ENCODE measurements at regions not wholly inside any gene's neighbourhood (a gene's known extent, or its start where the extent isn't known, plus 50 kb on each side); places are given as distances from the start of the nearest gene placed in this dataset.
"Not testable (repeated sequence)": the region's sequence is repeated elsewhere in the genome, so short reads cannot be mapped to it uniquely, and the experiment has no call there.

- DNase-seq: no peak
Measured at GRCh38 chr10:31125789-31126188, 94.1 kb upstream of the ZNF438 start.

- DNase-seq: no peak
Measured at GRCh38 chr10:31126593-31126992, 94.9 kb upstream of the ZNF438 start.

DNA sequence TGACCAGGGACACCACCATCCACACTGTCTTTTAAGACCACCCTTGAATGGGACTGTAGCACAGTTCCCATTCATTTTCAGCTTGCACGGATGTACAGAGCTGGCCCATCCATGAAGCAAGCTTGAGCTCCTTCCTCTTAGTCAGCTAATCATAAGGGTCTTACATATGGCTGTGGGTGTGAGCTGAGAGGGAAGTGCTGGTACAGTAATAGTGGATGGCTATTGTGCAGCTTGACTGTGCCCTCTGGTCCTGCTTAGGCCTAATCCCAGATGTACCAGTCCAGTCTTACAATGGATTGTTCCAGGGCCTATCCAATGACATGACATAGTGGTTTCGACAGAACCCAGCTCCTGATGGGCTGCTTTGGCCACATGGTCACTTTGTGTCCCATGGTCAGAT, 96.9 kb upstream of the ZNF438 start:
- no peak for DNase-seq

DNA sequence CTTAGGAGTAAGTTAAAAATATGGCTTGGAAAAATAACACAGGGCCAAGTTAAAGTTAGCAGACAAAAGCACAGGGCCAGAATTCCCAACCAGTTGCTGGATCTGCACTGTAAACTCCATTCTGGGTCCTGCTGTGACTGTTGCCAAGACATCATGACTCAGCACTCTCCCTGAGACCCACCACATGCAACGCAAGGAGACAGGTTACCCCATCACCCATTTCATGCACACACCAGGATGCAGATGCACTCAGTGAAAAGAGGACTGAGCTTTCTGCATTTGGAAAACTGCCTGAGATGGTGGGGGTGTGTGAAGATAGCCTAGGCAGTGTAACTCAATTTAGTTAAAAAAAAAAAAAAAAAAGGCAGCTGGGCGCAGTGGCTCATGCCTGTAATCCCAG, 97.6 kb upstream of the ZNF438 start:
- no peak for DNase-seq

DNA sequence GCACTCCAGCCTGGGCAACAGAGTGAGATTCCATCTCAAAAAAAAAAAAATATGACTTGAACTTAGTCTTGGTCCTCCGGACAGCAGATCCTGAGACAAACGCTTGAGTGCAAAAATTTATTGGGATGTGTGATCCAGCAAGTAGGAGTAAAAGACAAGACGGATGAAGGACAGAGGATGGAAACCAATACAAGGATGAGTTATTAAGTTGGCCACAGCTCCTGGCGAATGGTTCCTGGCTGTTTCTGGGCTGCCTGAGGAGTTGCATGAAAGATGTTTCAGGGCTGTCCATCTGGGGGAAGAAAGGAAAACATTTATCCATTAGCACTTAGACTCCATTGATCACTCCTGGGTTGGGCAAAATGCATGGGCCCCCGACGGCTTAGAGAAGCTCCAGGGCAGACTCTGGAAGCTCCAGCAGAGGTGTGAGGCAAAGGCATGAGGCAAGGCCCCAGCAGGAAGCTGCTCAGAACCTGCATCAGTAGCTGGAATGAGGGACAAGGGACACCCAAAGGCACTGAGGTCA, 98.3 kb upstream of the ZNF438 start:
- DNase-seq: no peak

- DNase-seq: no peak
Measured at GRCh38 chr10:31130406-31130805, 98.7 kb upstream of the ZNF438 start.

DNA sequence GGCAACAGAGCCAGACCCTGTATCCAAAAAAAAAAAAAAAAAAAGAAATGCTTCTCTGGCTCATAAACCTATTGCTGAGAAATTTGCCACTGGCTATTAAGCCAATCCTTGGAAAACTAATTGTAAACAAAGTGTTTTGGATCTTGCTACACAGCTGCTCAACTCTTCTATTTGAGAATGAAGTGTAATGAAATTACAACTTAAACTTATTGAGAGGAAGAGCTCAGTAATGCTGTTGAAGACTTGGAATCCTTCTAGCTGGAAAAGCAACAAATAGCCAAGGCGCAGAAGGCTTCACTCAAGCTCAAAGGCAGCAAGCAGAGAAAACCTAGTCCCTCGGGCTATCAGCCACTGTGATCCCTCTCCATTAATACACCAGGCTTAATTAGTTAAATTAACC, 99.6 kb upstream of the ZNF438 start:
- DNase-seq: no peak

DNA sequence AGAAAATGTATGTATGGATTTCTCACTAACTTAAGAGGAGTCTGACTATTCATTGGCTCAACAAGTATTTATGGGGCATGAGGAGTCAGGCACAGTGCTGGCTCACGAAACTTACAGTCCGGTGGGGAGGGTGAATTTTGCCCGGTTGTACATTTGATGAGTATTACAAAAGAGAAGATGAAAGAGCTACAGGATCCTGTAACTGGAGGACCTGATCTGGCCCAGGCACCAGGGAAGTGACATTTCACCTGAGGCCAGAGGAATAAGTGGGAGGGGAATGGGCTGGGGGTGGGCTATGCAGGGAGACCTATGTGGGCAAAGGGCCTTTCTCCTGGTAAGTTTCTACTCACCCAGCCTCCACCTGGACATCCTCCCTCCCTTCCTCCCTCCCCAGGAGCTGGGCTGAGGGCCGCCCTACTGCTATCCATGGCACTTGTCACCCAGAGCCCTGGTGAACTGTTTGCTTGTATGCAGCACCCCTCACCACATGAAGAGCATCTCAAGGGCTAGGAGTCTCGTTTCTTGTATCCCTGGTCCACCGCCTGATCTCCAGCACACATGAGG, 101.1 kb upstream of the ZNF438 start:
- no peak for DNase-seq

DNA sequence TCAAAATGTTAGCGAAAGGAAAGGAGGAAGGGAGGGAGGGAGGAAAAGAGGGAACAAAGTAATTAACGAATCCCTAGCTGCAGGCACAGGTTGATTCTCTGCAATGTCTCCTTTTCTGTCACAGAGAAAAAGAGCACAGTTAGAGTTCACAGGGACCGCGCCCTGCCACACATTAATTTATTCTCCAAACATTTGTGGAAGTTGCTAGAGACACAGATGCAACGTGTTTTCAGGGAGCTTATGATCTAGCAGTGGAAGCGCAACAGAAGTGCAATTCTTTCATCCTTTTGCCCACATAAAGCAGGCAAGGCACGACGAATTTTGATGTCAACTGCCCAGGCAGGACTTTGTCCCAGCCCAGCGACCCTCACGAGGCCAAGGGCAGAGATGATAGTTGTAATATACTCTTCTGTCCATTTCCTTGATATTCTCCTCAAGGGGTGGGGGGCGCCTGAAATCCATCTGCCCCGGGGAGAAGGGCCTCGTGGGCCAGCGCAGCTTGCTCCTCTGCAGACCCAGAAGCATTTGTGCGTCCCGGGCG, 101.7 kb upstream of the ZNF438 start:
- no peak for DNase-seq

DNA sequence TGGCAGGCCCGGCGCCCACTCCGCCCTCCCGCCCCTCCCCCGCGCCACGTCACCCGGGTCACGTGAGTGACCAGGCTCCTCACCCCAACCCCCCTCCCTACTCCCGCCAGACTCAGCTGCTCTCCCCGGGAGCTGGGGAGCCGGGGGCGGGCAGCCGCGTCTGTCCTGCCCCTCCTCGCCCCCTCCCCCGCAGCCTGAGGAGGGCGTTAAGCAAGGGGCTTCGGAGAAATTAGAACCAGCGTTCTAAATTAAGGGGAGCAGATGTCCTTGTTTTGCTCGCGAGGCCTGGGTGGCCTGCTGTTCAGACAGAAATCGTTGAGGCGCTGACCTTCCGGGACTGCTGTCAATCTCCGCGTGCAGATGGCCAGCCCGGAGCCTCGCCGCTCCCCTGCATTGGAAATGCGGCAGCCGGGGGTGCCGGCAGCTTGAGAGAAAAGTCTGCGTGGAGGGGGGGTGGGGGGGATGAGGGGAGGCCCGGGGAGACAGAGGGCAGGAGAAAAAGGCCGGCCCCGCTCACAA, 102.2 kb upstream of the ZNF438 start:
- peak; percentile 49 for DNase-seq

GRCh38 chr10:31134311-31134952, 102.8 kb upstream of the ZNF438 start:
- no peak for DNase-seq

- DNase-seq: no peak
Measured at GRCh38 chr10:31135171-31135570, 103.5 kb upstream of the ZNF438 start.

- not testable (repeated sequence) for DNase-seq
Measured at GRCh38 chr10:31135791-31136190, 104.1 kb upstream of the ZNF438 start.

GRCh38 chr10:31136386-31136785, 104.7 kb upstream of the ZNF438 start:
- no peak for DNase-seq

GRCh38 chr10:31136930-31137885, 105.5 kb upstream of the ZNF438 start:
- no peak for DNase-seq

GRCh38 chr10:31138026-31138553, 106.4 kb upstream of the ZNF438 start:
- DNase-seq: no peak

DNA sequence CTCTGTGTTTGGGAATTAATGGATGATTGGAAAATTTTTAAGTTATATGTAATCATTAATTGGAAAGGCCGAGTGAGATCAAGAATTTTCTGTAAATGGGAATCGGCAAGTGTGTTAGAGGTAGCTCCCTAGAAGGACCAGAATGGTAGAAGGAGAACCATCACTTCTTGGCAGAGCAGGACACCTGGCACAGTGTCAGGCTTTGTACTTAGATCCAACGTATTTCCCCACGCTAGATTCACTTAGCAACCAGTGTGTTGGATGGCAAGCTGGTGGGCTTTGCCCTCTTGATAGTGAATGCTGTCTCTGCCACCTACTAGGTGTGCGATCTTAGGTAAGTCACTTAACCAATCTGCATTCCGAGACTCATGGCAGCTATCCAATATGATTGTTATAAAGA, 107.8 kb upstream of the ZNF438 start:
- no peak for DNase-seq

DNA sequence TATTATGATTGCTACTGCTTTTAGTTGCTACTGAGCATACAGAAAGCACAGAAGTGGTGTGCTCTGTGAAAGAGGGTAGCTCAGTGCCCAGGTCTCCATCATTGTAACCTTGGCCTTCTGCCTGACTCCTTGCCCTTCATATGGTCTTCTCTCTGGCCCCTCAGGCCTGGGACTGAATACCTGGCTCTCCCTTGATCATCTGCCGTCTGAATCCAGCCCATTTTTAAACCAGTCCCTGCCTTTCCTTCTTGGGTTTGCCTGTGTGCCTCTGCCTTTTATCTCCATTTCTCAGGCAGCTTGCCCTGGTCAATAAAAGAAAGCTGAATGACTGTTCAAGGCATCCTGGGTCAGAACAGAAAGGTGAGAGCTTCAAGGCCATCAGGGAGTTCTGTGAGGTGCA, 109.1 kb upstream of the ZNF438 start:
- DNase-seq: no peak

GRCh38 chr10:31142026-31142425, 110.4 kb upstream of the ZNF438 start:
- no peak for DNase-seq

DNA sequence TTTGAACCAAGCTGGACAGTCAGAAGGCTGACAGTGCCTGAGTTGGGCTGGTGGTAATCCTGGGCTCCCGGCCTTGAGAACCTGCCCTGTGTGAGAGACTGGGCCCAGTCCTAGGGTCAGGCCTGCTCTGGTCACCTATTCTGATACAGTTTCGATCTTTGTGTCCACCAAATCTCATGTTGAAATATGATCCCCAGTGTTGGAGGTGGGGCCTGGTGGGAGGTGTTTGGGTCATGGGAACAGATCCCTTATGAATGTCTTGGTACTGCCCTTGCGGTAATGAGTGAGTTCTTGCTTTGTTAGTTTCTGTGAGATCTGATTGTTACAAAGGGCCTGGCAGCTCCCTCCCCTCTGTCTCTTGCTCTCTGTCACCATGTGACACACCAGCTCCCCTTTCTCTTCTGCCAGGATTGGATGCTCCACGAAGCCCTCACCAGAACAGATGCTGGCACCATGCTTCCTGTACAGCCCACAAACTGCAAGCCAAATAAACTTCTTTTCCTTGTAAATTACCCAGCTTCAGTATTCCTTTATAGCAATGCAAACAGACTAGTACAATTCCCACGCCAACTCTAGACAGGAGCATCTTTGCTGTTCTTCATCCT, 111.8 kb upstream of the ZNF438 start:
- DNase-seq: no peak

DNA sequence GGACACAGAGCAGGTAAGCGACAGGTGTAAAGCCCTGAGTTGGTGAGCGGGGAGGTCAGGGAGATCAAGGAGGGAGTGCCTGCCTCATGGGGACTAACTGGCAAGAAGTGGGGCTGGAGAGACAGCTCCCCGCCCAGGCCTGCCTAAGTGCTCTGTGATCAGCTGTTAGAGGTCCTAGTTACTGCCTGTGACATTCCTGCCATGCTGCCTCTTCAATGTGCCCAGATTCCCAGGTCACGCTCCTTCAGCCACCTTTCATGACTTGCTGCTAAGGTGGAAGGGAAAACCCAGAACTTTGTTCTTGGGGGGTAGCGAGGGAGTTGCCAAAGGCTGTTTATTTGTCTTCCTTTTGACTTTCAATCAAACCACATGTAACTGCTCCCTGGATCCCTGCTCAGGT, 114.3 kb upstream of the ZNF438 start:
- no peak for DNase-seq

DNA sequence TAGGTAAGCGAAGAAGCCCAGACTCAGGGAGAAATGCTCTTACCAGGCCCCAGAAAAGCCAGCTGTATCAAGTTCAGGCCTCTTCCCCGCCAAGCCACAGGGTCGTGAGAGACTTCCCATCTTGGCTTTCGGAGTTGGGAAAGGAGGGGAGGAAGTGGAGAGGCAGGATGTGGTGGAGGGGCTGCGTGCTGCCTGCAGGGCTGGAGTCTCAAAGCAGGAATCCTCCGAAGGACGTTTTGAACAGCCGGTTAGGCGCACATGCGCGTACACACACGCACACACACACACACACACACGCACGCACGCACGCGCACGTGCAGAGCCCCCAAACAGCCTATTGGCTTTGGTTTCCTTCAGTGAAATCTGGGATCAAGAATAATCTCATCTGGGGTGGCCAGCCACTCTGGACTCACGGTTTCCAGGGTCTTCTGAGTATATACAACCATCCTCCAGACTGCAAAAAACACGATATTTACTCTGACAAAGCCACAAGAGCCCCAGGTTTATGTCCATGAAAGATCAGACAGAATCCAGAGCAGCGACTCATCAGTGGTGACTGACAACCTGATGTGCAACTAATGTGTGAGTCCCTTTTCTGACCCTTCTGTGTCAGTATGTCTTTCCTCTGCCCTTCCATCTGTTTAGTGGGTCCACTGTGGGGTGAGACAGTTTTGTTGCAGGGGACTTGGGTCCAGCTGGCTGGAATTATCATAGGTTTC, 115.0 kb upstream of the ZNF438 start:
- no peak for DNase-seq
